ENCODE measurements at regions not wholly inside any gene's neighbourhood (a gene's known extent, or its start where the extent isn't known, plus 50 kb on each side); places are given as distances from the start of the nearest gene placed in this dataset.

- no peaks in the 10 kb centered on the region for H3K4me1 Mint-ChIP-seq
- ChIA-PET CTCF (no interaction called here), POLR2A (no interaction called here)
- H3K4me3 Mint-ChIP-seq: no peak overlapping the region
- no peak for DNase-seq
- H3K27me3 Mint-ChIP-seq: peaks cover 5% of the 10 kb centered on the region
- no peak overlapping the region for H3K27ac Mint-ChIP-seq
- no peaks in the 10 kb centered on the region for H3K9me3 Mint-ChIP-seq
- no peaks in the 10 kb centered on the region for H3K36me3 Mint-ChIP-seq (ENCODE audit: low read depth)
These were observed 453.4 kb upstream of the SLC14A2 start for GRCh38 chr18:45161850-45162249.

- Mint-ChIP-seq H3K4me1 (no peaks in the 10 kb centered on the region), H3K27ac (no peak overlapping the region), H3K36me3 (ENCODE audit: low read depth) (no peaks in the 10 kb centered on the region), H3K27me3 (peaks cover 5% of the 10 kb centered on the region), H3K4me3 (no peak overlapping the region), H3K9me3 (no peaks in the 10 kb centered on the region)
- CTCF ChIA-PET: no interaction called here
- DNase-seq: no peak
- POLR2A ChIA-PET: no interaction called here
These were observed 451.4 kb upstream of the SLC14A2 start for GRCh38 chr18:45163871-45164270.

DNA sequence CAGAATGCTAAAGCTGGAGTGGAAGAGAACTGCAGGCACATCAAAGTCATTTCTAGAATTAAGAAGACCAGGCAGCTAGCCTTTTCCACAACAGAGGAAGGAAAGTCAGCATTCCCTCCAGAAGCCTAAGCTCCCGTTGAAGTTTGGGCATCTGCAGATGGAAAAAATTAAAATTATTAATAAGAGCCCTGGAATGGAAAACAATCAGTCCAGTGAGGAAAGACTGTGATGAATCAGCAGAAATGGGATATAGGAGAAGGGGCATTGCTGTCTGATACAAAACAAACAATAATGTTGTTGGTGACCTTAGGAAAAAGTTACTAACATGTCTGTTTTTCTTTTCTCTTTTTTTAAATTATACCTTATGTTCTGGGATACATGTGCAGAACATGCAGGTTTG lies 450.7 kb upstream of the SLC14A2 start:
- CTCF ChIA-PET: no interaction called here
- Mint-ChIP-seq H3K27me3 (peaks cover 5% of the 10 kb centered on the region), H3K36me3 (ENCODE audit: low read depth) (no peaks in the 10 kb centered on the region), H3K4me3 (no peak overlapping the region), H3K4me1 (no peaks in the 10 kb centered on the region), H3K27ac (no peak overlapping the region), H3K9me3 (no peaks in the 10 kb centered on the region)
- no peak for DNase-seq
- POLR2A ChIA-PET: no interaction called here

DNA sequence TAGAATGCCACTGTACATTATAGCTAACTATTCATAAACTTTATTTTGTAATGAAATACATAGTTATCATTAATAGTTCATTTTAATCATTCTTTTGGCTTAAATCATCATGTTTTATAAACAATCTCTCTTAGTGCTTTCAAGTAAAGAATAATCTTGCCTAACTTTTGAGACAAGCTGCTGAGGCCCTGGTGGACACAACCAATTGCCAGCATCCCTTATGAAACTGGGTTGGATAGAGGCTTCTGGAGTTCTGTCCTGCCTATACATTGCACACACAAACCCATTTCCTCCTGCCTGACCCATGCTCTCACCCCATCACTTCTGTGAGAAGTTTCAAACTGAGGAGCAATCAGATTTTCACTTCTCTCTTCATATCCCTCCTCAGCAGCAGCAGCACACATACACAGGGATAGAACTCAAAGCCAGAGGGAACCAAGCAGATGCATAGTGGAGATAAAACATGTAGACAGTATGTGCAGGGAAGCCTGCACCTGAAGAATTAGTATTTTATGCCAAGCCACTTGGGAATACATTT lies 450.0 kb upstream of the SLC14A2 start:
- POLR2A ChIA-PET: no interaction called here
- DNase-seq: no peak
- Mint-ChIP-seq H3K27ac (no peak overlapping the region), H3K9me3 (no peaks in the 10 kb centered on the region), H3K4me3 (no peak overlapping the region), H3K4me1 (no peaks in the 10 kb centered on the region), H3K27me3 (peaks cover 9% of the 10 kb centered on the region), H3K36me3 (ENCODE audit: low read depth) (no peaks in the 10 kb centered on the region)
- CTCF ChIA-PET: no interaction called here

DNA sequence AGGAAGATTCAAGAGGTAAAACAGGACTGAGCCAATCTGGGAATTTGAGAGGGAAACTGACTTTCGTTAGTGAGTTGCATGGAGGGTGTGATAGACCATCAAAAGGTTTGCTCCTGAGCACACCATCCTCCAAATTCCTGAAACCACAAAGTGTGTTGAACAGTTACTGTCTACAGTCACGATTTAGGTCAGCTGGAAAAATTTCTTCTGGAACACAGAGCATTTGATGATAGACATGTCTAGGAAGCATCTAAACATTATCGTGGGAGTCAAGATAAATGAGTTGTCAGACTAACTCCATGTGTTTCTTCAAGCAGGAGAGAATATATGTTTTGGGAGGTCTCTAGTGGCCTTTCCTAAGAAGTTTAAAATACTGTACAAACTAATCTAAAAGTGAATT lies 449.4 kb upstream of the SLC14A2 start:
- Mint-ChIP-seq H3K27me3 (peaks cover 9% of the 10 kb centered on the region), H3K9me3 (no peaks in the 10 kb centered on the region)
- CTCF ChIA-PET: no interaction called here

GRCh38 chr18:45166341-45166835 lies 448.9 kb upstream of the SLC14A2 start:
- Mint-ChIP-seq H3K27me3 (peaks cover 9% of the 10 kb centered on the region), H3K4me1 (no peaks in the 10 kb centered on the region), H3K4me3 (no peak overlapping the region), H3K36me3 (ENCODE audit: low read depth) (no peaks in the 10 kb centered on the region), H3K9me3 (no peaks in the 10 kb centered on the region), H3K27ac (no peak overlapping the region)
- ChIA-PET CTCF (no interaction called here), POLR2A (no interaction called here)
- no peak for DNase-seq

More for the DNA sequence above, 449.4 kb upstream of the SLC14A2 start:
- Mint-ChIP-seq H3K36me3 (ENCODE audit: low read depth) (no peaks in the 10 kb centered on the region), H3K4me1 (no peaks in the 10 kb centered on the region), H3K27ac (no peak overlapping the region), H3K4me3 (no peak overlapping the region)
- no peak for DNase-seq
- POLR2A ChIA-PET: no interaction called here

DNA sequence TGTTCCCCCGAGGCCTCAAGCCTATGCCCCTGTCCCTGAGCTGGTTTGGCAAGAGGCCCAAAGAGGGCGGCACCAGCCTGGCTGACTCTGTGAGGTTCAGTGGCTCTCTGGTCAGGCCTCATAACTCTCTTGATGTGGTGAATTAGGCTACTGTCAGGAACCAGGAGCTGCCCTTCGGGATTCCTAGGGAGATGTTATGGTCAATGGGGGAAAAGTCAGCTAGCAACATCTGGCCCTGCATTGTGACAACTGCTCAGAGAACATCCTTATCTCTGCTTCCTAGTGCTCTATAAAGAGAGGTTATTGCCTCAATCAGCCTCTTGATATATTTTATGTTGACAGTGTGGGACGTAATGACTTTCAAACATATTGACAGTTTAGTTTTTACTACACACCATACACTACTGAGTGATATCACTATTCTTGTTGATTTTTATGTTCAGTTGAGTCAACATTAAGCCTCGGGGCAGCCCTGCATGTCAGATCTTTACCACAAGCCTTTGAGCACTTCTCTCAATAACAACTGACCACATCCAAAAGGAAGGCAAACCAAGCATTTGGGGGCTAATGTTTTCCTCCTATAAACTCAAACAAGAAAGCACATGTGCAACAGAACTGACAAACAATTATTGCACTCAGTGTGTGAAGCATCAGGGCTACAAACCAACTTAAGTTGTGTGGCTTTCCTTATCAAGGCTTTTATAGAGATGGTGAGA lies 448.3 kb upstream of the SLC14A2 start:
- H3K27ac Mint-ChIP-seq: no peak overlapping the region
- no peaks in the 10 kb centered on the region for H3K36me3 Mint-ChIP-seq (ENCODE audit: low read depth)
- no peak overlapping the region for H3K4me3 Mint-ChIP-seq
- no peak for DNase-seq
- no peaks in the 10 kb centered on the region for H3K4me1 Mint-ChIP-seq
- CTCF ChIA-PET: interaction anchor here (0.5 kb wide), 1 partner anchor 860 kb away, joined by 3 read pairs; no protein-coding TSS in a partner anchor
- POLR2A ChIA-PET: no interaction called here
- peaks cover 5% of the 10 kb centered on the region for H3K27me3 Mint-ChIP-seq
- H3K9me3 Mint-ChIP-seq: no peaks in the 10 kb centered on the region

DNA sequence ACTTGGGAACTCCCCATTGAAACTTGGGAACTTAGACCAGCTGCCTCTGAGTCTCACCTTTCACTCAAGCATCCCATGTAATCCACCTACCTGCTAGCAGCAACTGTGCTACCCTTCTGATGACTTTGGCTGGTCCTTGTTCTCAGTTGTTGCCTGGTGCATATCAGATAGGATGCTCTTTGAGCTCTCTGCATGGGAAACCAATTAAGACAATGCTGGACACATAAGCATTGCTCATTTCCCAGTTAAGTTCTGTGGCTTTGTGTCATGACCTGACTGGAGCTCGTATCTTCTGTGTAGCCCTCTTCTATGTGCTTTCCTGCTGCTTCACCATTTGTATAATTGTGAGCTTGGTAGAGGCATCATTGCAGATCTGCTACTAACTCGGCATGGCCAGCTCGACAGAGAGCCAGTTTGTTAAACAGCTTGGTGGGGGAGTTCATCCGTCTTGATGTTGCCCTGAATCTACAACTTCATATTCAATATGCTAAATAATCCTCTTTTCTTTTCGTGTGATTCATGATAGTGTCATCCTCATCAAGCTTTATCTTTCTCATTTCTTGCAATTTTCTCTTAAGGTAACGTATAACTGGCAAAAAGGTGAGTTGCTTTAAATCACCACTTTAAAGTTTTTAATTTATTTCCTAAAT lies 447.5 kb upstream of the SLC14A2 start:
- no peak overlapping the region for H3K27ac Mint-ChIP-seq
- peaks cover 4% of the 10 kb centered on the region for H3K27me3 Mint-ChIP-seq
- H3K4me1 Mint-ChIP-seq: no peaks in the 10 kb centered on the region
- H3K9me3 Mint-ChIP-seq: no peaks in the 10 kb centered on the region
- H3K36me3 Mint-ChIP-seq (ENCODE audit: low read depth): no peaks in the 10 kb centered on the region
- ChIA-PET CTCF (interaction anchor here (0.5 kb wide), 1 partner anchor 860 kb away, joined by 3 read pairs; no protein-coding TSS in a partner anchor), POLR2A (no interaction called here)
- DNase-seq: no peak
- no peak overlapping the region for H3K4me3 Mint-ChIP-seq

- Mint-ChIP-seq H3K4me1 (peaks cover 2% of the 10 kb centered on the region), H3K36me3 (ENCODE audit: low read depth) (no peaks in the 10 kb centered on the region), H3K4me3 (no peak overlapping the region), H3K27me3 (peaks cover 4% of the 10 kb centered on the region), H3K9me3 (no peaks in the 10 kb centered on the region), H3K27ac (no peak overlapping the region)
- ChIA-PET POLR2A (no interaction called here), CTCF (no interaction called here)
- no peak for DNase-seq
These were observed 446.2 kb upstream of the SLC14A2 start for GRCh38 chr18:45168866-45169600.

- DNase-seq: no peak
- ChIA-PET POLR2A (no interaction called here), CTCF (no interaction called here)
- no peak overlapping the region for H3K4me3 Mint-ChIP-seq
- no peak overlapping the region for H3K27ac Mint-ChIP-seq
- H3K4me1 Mint-ChIP-seq: peaks cover 2% of the 10 kb centered on the region
- H3K9me3 Mint-ChIP-seq: no peaks in the 10 kb centered on the region
- no peaks in the 10 kb centered on the region for H3K36me3 Mint-ChIP-seq (ENCODE audit: low read depth)
- peaks cover 4% of the 10 kb centered on the region for H3K27me3 Mint-ChIP-seq
These were observed 445.7 kb upstream of the SLC14A2 start for GRCh38 chr18:45169610-45170009.

- DNase-seq: no peak
- CTCF ChIA-PET: no interaction called here
- POLR2A ChIA-PET: no interaction called here
- peaks cover 2% of the 10 kb centered on the region for H3K4me1 Mint-ChIP-seq
- H3K4me3 Mint-ChIP-seq: no peak overlapping the region
- no peaks in the 10 kb centered on the region for H3K36me3 Mint-ChIP-seq (ENCODE audit: low read depth)
- peaks cover 6% of the 10 kb centered on the region for H3K27me3 Mint-ChIP-seq
- no peaks in the 10 kb centered on the region for H3K9me3 Mint-ChIP-seq
- H3K27ac Mint-ChIP-seq: no peak overlapping the region
These were observed 443.5 kb upstream of the SLC14A2 start for GRCh38 chr18:45171679-45172191.

DNA sequence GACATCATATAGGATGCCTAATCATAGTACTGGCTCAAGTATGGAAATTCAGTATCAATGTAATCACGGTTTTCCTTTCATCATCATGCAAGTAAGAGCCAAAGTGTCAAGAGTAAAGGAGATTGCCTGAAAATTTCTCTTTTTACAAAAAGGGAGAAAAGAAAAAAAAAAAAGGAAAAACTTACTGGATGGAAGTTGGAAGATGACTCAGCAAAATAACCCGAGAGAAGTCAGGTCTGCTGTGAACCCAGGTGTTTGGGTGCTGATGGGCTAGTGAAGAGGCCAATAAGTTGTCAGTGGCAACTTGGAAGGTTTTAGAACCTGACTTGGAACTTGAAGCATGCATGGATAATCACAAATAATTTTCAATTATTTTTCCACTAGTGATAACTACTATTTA lies 441.9 kb upstream of the SLC14A2 start:
- Mint-ChIP-seq H3K27ac (no peak overlapping the region), H3K4me3 (no peak overlapping the region), H3K27me3 (peaks cover 6% of the 10 kb centered on the region), H3K9me3 (no peaks in the 10 kb centered on the region), H3K4me1 (peaks cover 2% of the 10 kb centered on the region), H3K36me3 (ENCODE audit: low read depth) (no peaks in the 10 kb centered on the region)
- no peak for DNase-seq
- ChIA-PET POLR2A (no interaction called here), CTCF (no interaction called here)

All from activated CD4-positive, alpha-beta T cell treated with anti-CD3 and anti-CD28 coated beads, Interleukin-2, amount 10 ng/mL, durations not matched to agents 7 days and 5 days (primary cell).